ENCODE measurements at regions not wholly inside any gene's neighbourhood (a gene's known extent, or its start where the extent isn't known, plus 50 kb on each side); places are given as distances from the start of the nearest gene placed in this dataset.
"Not testable (repeated sequence)": the region's sequence is repeated elsewhere in the genome, so short reads cannot be mapped to it uniquely, and the experiment has no call there.

DNA sequence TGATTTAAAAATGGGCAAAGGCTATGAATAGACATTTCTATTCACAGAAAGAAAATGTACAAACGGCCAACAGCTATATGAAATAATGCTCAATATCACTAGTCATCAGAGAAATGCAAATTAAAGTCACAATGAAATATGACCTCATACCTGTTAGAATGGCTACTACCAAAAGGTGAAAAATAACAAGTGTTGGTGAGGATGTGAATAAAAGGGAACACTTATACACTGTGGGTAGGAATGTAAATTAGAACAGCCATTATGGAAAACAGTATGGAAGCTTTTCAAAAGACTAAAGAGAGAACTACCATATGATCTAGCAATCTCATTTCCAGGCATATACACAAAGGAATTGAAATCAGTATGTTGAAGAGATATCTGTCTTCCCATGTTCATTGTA lies 118.9 kb upstream of the SPOPL start:
- DNase-seq (ENCODE audit: low spot score), result no peak

DNA sequence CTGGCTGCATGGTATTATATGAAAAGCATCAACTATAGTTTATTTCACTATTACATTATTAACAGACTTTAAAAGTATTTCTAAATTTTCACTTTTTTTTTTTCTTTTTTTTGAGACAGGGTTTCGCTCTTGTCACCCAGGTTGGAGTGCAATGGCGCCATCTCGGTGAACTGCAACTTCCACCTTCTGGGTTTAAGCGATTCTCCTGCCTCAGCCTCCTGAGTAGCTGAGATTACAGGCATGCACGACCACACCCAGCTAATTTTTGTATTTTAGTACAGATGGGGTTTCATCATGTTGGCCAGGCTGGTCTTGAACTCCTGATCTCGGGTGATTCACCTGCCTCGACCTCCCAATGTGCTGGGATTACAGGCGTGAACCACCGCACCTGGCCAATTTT lies 115.4 kb upstream of the SPOPL start:
- not testable (repeated sequence) for DNase-seq (ENCODE audit: low spot score)

DNA sequence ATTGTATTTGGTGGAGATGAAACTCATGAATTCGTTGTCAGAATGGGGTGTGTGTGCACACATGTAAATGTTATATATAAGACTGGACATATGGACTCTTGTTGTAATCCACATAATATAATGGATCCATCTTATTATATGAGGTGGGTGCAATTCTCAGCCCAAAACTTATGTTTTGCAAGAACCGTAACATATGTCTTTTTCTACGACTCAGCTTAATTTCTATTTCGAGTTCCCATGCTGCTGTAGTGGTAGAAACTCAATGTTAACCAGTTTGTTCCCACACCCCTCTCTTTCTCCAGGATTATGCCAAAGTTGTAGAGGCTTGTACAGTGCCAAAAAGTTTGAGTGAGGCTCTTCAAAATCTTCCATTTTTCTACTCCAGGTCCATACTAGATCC lies 112.5 kb upstream of the SPOPL start:
- no peak for DNase-seq (ENCODE audit: low spot score)

DNA sequence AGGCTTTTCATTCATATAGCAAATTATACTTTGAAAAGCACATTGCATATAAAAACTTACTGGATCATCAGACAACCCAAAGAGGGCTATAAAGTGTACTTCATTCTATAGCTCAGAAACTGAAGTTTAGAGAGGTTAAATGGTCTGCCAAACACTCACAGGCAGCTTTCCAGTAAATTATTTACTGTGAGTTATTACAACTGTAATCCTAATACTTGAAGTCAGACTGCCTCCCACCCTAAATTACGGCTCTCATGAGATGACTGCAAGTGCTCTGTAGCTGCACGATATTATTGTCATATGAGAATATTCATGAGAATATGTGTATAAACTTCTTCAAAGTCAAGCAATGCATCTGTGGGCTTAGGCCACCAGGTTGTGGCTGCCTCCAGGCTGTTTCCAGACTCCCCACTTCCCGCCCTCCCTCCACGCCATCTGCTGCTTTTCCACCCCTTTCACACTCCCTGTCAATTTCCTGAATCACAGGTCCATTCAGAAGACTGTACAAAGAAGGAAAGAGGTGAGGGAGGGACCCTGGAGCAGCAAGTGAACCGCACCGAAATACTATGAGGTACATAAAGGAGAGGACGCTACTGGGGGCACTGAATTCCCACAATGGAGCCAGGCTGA lies 111.1 kb upstream of the SPOPL start:
- DNase-seq (ENCODE audit: low spot score), result no peak

DNA sequence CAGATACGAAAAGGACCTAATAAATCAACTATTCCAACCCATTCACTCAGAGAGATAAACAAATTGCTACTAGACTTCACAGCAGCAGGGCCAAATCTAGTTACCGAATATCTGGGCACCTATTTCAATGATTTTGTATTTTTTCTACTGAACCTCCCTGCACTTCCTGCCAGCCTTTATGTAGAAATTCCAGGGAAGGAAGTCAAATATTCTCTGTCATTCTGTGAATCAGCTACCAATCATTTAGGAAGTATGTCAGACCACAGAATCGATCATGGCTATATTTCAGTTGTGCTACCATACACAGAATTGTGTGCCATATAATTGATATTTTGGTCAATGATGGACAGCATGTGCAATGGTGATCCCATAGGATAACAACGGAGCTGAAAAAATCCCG lies 109.6 kb upstream of the SPOPL start:
- no peak for DNase-seq (ENCODE audit: low spot score)

DNA sequence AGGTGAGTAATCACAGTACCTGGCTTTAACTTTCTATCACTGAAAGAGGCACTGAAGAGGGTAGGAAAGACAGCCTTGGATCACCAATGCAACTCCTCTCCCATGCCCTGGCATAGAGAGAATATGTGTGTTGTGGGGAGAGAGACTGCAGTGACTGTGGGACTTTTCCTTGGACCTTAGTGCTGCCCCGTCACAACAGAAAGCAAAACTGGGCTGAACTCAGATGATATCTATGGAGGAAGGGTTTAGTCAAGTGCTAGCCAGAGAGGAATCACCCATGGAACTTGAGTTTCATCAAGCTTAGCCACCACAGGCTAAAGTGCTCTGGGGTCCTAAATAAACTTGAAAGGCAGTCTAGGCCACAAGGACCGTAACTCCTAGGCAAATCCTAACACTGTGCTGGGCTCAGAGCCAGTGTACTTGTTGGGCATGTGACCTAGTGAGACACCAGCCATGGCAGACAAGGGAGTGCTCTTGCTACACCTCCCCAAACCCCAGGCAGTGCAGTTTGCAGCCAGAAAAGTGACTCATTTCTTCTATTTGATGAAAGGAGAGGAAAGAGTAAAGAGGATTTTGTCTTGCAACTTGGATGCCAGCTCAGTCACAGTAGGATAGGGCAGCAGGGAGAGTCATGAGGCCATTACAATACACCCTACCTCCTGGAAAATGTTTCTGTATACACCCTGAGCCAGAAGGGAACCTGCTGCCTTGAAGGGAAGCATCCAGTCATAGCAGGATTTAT lies 105.8 kb upstream of the SPOPL start:
- DNase-seq (ENCODE audit: low spot score), result no peak

DNA sequence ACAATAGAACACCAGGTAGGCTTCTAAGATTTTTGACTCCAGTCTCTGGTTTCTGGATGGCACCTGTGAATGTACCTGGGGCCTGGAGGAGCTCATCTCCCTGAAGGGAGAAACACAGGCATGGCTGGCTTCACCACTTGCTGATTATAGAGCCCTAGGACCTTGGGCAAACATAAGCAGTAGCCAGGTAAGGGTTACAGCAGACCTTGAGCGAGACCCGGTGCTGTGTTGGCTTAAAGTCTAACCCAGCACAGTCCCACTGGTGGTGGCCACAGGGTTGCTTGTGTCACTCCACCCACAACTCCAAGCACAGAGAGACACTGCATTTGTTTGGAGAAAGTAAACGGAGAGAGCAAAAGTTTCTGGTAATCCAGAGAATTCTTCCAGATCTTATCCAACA lies 104.7 kb upstream of the SPOPL start:
- no peak for DNase-seq (ENCODE audit: low spot score)

DNA sequence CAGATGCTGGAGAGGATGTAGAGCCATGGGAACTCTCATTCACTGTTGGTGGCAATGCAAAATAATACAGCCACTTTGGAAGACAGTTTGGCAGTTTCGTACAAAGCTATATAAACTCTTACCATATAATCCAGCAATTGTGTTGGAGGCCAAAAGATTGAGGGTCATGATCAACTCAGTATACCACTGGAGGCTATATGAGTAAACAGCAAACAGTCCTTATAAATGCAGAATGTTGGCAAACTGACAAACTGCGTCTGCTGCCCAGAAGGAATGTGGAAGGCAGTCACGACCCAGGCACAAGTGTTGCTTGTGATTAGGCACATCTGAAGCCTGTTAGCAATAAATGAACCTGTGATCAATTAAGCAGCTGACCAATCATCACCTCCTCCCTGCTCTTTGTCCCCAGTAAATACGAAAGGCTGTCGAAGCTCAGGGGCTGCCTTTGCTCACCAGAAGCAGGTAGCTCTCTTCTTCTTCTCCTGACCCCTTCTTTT lies 98.1 kb upstream of the SPOPL start:
- DNase-seq (ENCODE audit: low spot score), result no peak

DNA sequence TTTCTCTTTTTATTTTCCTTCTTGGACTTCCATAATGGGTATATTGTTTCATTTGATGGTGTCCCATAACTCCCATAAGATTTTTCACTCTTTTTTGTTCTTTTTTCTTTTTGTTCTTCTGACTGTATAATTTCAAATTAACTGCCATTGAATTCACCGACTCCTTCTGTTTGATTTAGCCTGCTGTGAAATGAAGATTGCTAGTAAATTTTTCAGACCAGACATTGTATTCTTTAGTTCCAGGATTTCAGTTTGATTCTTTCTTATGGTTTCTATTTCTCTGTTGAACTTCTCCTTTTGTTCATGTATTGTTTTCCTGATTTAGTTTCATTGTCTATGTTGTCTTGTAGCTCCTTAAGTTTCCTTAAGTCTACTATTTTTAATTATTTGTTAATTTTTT lies 87.6 kb upstream of the SPOPL start:
- no peak for DNase-seq (ENCODE audit: low spot score)

DNA sequence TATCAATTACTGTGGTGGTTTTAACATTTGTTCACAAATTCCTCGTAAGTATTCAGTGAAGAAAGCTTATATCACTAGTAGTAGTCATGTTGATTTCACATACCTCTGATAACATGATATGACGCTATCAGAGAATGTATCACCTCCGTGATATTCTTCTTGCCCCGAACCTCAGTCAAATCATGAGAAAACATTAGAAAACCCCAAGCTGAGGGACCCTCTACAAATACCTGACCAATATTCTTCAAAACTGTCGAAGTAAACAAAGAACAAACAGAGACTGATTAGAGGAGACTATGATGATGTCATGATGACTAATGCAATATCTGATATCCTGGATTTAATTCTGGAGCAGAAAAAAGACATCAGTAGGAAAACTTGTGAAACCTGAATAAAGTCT lies 85.6 kb upstream of the SPOPL start:
- no peak for DNase-seq (ENCODE audit: low spot score)

DNA sequence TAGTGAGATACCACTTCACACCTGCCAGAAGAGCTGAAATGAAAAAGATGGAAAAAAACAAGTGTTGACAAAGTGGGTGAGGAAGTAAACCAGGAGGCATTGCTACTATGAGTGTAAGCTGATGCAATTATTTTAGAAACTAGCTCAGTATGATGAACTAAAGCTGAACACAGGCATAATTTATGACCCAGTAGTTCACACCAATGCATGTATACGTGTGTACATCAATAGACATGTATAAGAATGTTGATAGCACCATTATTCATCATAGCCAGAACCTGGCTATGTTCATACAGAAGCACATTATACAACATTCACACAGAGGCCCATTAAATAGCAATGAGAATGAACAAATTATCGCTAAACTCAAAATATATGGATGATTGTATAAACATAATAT lies 83.1 kb upstream of the SPOPL start:
- DNase-seq (ENCODE audit: low spot score), result no peak

DNA sequence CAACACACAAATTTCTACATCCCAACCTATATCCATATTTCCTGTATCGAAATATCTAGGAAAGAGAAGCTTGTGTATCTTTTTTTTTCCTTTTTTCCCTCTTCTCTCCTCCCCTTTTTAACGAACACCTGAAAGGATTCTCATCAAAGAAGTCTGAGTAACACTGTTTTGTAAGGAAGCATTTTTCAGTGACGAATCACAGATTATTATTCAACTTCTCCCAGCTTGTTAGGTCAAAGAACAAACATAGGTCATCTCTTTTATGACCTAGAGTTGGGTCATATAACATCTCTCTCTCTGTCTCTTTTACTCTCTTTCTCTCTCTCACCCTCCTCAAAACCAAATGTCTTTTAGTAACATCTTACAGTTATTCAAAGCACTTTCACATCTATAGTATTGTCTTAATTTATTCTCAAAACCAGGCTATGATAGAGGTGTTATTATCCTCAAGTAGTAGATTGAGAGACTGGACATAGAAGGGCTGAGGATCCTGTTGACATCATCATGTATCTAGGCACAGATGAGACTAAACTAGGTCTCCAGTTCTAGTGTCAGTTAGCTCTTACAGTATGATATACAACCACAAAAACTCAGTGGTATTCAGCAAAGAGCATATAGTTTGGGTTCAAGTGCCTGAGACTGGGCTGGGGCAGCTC lies 80.1 kb upstream of the SPOPL start:
- no peak for DNase-seq (ENCODE audit: low spot score)

DNA sequence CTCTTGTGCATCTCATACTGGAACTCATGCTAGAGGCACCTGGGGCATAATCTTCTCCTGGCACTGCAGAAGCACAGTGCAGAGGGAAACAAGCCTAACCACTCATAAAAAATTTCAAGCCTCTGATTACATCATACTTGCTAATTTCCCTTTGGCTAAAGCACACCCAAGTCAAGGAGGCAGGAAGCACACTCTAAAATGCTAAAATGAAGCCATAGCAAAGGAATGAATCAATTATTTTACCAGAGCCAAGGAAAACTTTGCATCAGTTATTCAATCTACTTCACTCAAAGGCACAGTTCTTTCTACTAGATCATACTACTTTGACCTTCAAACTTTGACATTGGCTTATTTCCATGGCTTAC lies 79.6 kb upstream of the SPOPL start:
- DNase-seq (ENCODE audit: low spot score), result peak; percentile 58

DNA sequence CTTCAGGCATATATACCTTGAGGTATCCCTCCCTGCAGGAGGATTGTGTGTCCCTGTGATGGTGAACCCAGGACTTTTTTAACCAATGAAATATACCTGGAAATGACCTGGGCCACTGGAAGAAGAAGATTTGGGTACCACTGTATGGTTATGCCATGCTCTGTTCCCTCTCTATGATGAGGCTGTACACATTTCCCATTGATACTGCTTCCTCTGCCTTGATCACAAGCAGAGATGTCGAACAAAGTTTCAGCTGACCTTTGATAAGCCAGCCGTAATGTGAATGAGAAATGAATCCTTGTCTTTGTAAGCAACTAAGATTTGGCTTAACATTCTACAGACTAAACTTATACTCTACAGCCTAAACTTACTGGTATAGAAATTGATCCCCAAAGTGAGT lies 78.4 kb upstream of the SPOPL start:
- DNase-seq (ENCODE audit: low spot score), result no peak

DNA sequence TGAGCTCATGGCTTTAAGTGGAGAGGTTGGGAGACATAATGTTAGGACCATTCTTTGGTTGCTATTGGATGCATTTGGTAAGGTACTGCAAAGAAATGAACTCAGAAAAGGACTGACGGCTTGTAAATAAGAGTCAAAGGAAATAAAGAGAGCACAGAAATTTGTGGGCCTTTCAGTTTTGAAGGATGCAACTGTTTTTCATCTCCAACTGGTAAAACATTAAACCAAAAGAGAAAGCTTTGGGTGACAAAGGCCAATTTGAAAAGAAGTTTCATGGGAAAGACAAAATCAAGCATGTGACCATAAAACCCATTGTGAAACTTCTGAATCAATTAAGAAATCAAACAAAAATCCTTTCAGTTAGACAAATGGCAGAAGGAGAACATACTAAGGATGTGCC lies 77.8 kb upstream of the SPOPL start:
- DNase-seq (ENCODE audit: low spot score), result no peak

DNA sequence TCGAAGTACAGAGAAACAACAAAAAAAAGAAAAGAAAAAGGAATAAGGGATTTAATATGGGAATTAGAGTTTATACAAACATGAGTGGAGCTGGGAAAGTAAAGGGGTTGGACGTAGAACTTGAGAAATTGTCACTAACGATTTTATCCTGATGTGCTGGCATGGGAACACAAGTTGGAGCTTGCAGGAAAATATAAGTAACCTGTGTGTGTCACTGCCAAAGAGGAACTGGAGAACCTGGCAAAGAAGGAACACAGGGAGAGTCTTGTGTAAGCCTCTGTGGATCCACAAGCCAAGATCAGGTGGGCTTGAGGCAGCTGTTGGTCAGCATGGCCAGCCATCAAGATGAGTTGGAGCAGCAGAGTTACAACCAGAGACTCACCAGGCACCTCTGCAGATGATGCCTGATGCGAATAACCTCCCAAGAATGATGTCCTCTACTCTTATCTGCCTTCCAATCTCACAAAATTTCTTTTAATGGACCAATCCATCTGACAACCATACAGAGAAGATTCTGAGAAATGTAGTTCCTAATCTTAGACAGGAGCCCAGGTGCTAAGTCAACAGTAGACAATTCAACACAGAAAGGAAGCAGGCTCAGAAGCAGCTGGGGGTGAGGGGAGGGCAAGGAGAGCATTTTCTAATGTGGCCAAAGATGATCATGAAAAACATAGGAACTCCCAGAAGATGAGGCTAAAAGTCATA lies 77.0 kb upstream of the SPOPL start:
- no peak for DNase-seq (ENCODE audit: low spot score)

DNA sequence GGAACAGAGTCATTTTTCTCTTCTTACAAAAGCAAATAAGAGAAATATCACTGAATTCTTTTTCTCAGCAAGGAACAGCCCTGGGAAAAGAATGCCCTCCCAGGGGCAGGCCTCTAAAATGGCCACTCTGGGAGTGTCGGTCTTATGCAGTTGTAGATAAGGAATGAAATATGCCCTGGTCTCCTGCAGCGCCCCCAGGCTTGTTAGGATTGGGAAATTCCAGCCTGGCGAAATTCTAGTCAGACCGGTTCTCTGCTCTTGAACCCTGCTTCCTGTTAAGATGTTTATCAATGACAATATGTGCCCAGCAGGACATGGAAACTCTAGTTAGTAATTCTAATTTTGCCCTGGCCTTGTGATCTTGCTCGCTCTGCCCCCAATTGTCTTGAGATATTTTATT lies 75.5 kb upstream of the SPOPL start:
- not testable (repeated sequence) for DNase-seq (ENCODE audit: low spot score)

DNA sequence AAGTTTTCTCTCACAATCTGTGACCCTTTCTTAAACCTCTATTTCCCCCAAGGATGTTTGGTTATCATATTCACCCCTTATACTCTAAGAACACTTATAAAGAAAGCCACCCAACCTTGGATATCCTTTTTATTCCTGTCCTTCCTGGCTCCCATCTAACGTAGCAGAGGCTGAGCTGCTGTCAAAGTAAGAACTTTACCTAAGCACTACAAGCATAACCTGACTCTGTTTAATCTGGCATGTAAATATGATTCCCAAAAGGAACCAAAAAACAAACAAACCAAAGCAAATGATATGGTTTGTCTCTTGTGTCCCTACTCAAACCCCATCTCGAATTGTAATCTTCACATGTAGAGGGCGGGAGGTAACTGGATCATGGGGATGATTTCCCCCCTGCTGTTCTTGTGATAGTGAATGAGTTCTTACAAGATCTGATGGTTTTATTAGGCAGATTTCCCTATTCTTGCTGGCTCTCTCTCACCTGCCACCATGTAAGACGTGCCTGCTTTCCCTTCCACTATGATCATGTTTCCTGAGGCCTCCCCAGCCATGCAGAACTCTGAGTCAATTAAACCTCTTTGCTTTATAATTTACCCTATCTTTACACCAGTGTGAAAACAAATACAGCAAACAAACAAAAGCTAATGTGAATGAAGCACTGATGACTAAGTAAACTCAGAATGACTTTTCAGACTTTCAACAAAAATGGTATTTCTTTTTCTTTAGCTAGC lies 72.7 kb upstream of the SPOPL start:
- no peak for DNase-seq (ENCODE audit: low spot score)

DNA sequence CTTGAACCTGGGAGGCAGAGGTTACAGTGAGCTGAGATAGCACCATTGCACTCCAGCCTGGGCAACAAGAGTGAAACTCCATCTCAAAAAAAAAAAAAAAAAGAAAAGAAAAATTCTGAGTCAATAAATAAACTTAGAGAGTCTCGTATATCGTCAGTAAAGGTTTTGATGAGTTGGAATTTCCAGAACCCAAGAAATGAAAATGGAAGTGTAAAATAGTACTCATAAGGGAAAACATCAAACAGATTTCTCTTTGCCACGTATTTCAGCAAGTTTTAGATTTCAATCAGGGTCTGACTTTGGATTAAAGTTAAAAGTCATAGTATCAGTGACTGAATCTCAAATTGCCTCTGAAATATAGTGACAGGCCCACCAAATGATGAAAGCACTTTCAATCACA lies 71.4 kb upstream of the SPOPL start:
- no peak for DNase-seq (ENCODE audit: low spot score)

DNA sequence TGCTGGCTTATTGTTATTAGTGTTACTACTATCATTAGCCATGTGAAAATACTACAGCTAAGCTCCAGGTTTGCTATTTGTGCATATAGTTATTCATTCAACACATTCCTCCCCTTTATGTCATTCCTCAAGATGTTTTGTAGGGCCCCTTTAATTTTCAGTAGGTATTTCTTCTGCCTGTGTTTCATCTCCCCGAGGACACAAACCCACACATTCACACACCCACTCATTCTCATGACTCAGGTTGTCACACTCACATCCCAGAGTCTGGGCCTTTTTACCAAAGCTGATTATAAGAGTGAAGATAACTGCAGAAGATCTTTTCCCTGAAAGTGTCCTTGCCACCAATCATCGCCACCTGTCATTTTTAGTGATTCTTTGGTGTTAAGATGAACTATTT lies 68.6 kb upstream of the SPOPL start:
- DNase-seq (ENCODE audit: low spot score), result no peak

DNA sequence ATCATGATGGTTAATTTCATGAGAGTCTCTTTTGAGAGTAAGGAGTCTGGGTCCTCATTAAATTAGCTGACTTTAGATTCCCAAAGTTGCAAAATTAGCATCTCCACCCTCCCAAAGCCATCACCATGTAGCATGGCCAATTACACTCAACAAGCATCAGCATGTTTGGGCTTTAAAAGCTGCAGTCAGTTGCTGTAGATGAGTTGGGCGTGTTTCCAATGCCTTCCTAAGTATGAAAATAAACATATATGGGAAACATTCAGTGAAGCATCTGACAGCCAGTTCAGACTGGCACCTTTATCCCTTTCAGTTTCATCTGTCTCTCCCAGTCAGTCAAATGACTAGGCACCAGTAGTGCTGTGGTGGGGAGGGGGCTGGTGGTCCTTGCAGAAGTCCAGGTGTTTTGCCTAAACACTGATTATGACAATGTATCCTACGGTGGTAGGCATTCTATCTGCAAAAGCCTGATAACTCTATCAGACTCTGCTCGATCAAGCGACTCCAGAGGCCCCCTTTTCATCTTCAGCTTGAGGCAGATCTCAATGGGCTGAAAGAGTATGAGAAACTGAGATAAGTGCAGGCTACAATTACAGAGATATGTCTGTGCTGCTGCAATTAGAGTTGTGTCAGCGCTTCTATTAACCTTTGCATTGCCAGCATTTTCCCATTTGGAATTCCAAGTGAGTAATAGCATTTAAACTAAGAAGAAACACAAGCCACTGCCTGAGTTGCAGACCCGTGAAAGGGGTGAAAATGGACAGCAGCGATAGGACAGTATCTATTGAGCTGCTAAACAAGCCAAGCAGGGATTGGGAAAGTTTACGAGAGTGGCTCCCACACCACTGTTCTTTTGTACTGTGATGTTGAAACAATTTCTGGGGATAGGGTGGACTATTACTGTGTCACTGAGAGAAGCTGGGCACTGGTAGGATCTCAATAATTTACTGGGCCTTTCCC lies 67.3 kb upstream of the SPOPL start:
- DNase-seq (ENCODE audit: low spot score), result peak; percentile 58

Measured in umbilical cord (tissue), 1 donor.